ENCODE measurements at regions not wholly inside any gene's neighbourhood (a gene's known extent, or its start where the extent isn't known, plus 50 kb on each side); places are given as distances from the start of the nearest gene placed in this dataset.
"Not testable (repeated sequence)": the region's sequence is repeated elsewhere in the genome, so short reads cannot be mapped to it uniquely, and the experiment has no call there.

- DNase-seq: no peak
Measured at GRCh38 chr16:16945207-16945606, 525.6 kb downstream of the XYLT1 start.

DNA sequence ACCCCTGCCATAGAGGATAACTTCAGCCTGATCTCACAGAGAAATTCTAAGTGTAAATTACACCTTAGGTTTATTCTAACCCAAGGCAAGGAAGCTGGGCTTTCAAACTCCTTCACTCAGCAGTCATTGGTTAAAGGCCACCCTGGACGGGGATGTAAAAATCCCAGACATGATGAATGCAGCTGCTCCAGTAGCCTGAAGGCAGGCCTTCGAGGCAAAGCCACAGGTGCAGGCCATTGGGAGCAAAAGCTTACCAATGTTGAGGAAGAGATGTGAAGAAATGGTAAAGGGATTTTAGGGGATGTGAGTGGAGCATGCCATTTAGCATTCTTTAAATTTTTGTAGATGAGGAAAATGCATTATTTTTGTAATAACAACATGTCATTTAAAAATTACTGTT lies 514.4 kb downstream of the XYLT1 start:
- DNase-seq: no peak

DNA sequence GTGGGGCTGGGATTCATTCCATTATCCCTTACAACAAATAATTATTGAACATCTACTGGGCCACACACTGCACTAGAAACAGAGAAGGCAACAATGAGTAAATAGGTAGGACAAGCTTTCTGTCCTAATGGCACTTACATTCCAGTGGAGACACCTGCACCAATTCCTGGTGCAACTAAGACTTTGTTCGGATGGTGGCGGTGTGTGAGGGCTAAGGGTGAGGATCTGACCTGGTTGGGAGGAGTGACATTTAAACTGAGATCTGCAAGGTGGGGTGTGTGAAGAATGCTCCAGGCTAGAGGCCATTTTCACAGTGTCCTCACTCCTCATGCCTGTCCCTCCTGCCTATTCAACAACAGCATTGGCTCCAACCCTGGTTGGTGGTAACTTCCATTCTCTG lies 510.0 kb downstream of the XYLT1 start:
- DNase-seq: no peak

DNA sequence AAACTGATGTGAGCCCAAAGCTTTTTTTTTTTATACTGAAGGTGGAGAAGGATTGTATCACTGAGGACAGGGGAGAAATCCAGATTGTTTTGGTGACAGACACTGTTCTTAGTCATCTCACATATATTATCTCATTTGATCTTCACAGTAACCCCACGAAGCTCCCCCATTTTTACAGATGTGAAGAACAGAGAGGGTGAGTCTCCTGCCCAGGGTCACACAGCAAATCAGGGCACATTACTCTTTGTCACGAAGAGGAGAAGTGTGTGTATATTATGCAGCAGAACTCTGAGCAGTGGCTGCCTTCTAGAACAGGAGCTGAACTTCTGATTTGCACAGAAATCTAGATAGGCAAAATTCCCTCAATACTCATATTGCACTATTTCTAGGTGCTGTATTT lies 504.3 kb downstream of the XYLT1 start:
- no peak for DNase-seq

DNA sequence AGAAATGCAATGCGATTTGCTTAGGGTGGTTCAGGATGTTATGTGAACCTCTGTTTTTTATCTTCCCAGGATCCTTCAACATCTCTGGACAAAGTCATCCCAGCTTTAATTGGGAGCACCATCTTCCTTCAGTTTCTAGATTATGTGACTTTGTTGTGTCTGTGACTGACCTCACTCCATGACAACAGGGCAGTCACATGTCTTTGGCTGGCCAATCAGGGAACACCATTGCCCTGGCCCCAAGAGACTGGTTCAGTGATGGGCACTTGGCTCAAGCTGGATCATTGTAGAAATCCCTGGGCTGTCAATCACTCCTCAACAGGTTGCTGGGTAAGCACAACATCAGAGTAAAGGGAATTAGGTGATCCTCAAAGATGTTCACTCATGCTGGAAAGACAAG lies 499.7 kb downstream of the XYLT1 start:
- DNase-seq: no peak

- DNase-seq: no peak
Measured at GRCh38 chr16:16972831-16973230, 497.9 kb downstream of the XYLT1 start.

DNA sequence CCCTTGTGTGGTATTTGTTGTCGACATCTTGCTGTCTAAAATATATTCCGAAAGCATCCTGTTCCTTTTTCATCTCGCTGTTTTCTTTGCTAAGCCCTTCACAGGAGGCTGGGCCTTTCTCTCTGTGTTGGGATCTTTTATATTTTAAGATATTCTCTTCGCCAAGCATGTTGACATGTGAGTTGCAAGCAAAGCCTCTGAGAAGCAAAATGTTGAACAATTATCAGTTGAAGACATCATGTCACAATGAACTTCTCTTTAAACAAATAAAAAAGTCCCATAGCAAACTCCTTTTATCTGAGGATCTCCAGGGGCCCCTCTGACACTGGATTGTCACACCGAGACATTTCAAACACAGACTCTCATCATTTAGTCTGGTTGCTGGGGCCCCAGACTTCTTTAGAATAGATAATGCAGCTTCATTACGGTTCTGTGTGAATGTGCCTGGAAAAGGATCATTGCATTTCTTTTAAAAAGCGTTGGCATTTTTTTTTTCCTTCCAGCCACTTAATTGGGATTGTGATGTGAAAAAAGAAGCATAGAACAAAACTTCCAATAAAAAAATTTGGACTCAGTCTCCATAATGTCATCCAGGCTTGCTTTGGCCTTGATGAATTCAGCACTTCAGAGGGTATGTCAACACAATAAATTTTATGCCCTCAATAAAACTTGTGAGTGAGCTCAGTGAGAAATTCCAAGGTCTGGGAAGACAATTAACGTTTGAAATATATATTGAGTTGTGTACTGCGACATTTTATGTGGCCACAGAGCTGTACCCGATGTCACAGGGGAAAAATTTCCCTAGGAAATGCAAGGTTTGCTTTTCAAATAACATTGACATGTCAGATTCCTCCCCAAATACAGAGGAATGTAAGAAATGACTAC lies 496.8 kb downstream of the XYLT1 start:
- no peak for DNase-seq

- DNase-seq: no peak
Measured at GRCh38 chr16:16982614-16983013, 488.1 kb downstream of the XYLT1 start.

GRCh38 chr16:16983582-16983981 lies 487.2 kb downstream of the XYLT1 start:
- peak; percentile 51 for DNase-seq

GRCh38 chr16:16984091-16984490 lies 486.7 kb downstream of the XYLT1 start:
- not testable (repeated sequence) for DNase-seq

GRCh38 chr16:16985707-16986106 lies 485.1 kb downstream of the XYLT1 start:
- no peak for DNase-seq

DNA sequence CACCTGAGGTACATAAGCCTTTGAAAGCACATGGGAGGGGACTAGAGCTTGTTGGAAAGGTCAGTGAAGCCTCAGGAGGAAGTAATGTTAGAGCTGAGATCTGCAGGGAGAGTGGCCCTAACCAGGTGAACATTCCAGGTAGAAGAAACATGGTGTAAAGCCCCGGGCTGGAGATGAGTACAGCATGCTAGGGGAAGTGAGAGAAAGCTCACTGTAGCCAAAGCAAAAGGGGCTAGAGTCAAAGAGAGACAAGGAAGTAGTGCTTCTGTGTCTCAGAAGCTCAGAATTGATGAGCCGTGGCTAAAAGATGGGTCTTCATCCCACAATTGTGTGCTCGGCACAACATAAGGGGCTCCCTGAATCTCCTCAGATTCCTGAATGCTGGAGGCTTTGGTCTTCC lies 481.8 kb downstream of the XYLT1 start:
- no peak for DNase-seq

GRCh38 chr16:16989368-16989767 lies 481.4 kb downstream of the XYLT1 start:
- DNase-seq: peak; percentile 26

- DNase-seq: no peak
Measured at GRCh38 chr16:16991711-16992110, 479.0 kb downstream of the XYLT1 start.

DNA sequence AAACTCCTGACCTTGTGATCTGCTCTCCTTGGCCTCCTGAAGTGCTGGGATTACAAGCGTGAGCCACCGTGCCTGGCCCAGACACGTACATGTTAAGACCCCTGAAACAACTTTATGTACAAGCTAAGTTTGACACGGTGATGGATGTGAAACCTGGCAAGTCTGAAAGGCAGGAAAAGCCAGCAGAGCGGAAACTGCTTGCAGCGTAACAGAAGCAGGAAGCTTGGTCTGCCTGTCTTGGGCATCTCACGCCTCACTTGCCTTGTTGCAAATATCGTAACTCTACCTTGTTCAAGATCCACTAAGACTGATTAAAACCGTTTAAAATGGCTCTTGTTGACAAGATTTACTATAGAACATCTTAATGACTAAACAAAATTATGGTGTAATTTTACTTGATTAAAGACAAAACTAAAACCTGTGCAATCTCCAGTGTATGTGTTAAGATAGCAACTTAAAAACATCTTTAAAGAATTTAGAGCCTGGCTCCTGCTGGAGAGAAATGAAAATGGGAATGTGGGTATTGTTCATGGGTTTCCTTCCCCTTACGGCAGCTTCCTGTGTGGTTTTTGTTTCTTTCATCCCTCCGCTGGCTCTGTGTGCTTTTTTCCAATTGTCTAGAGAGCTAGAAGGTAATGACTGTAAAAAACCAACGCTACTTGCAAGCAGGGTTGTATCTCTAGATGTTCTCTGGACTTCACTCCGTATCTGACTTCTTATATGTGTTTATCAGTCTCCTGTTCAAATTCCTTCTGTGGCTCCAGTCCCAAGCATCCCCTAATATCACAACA lies 477.6 kb downstream of the XYLT1 start:
- DNase-seq: no peak

DNA sequence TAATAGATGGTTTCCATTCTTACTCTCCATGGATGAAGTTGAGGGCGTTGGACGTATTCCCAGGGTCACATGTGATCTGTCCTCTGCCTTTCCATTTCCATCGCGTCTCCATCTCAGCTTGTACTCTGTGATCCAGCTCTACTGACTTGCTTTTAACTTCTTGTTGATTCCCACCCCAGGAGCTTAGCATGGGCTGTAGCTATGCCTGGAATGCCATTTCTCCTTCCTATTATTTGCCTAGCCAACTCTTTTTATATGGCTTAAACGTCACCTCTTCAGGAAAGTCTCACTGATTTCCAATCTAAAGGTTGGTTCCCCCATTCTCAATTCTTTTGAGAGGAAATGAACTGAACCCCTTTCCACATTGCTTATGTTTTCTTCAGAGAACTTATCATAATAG lies 475.9 kb downstream of the XYLT1 start:
- DNase-seq: no peak

DNA sequence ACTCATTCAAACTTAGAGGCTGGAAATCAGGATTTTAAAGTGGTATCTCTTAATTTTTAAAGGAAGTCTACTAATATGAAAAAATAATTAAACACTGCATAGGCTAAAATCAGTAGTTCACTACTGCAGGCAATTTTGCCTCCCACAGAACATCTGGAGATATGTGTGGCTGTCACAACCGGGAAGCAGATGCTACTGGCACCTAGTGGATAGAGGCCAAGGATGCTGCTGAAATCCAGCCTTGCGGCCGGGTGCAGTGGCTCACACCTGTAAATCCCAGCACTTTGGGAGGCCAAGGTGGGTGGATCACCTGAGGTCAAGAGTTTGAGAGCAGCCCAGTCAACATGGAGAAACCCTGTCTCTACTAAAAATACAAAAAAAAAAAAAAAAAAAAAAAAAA lies 473.9 kb downstream of the XYLT1 start:
- DNase-seq: no peak

DNA sequence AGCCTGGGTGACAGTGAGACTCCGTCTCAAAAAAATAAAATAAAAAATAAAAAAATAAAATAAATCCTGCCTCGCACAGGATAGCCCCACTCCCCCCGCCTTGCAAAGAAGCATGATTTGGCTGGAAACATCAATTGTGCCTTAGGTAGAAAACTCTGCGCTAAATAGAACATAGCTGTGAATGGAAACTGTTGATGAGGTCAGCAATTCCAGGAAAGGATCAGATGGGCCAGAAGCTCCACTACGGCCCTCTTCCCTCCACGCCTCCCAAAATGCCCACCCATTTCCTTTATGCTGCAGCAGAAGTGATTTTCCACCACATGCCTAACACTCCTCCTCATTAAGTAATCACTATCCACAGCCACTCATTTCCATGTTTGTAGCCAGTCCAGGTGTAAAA lies 473.4 kb downstream of the XYLT1 start:
- no peak for DNase-seq

- DNase-seq: no peak
Measured at GRCh38 chr16:17001471-17001870, 469.3 kb downstream of the XYLT1 start.

- DNase-seq: no peak
Measured at GRCh38 chr16:17002565-17002964, 468.2 kb downstream of the XYLT1 start.

DNA sequence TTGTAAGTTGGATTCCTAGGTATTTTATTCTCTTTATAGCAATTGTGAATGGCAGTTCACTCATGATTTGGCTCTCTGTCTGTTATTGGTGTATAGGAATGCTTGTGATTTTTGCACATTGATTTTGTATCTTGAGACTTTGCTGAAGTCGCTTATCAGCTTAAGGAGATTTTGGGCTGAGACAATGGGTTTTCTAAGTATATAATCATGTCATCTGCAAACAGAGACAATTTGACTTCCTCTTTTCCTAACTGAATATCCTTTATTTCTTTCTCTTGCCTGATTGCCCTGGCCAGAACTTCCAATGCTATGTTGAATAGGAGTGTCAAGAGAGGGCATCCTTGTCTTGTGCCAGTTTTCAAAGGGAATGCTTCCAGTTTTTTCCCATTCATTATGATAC lies 464.8 kb downstream of the XYLT1 start:
- DNase-seq: not testable (repeated sequence)

DNA sequence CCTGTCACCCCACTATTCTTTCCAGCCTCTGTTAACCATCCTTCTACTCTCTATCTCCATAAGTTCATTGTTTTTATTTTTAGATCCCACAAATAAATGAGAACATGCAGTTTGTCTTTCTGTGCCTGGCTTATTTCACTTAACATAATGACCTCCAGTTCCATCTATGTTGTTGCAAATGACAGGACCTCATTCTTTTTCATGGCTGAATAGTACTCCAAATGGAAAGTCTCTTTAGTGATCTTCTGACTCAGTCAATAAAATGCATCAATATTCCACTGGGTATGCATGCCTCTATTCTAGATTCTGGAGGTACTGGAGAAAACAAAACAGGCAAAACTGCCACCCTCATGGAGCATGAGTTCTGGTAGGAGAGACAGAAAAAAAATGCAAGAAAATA lies 459.0 kb downstream of the XYLT1 start:
- DNase-seq: no peak

- DNase-seq: peak; percentile 20
Measured at GRCh38 chr16:17013038-17013437, 457.7 kb downstream of the XYLT1 start.

DNA sequence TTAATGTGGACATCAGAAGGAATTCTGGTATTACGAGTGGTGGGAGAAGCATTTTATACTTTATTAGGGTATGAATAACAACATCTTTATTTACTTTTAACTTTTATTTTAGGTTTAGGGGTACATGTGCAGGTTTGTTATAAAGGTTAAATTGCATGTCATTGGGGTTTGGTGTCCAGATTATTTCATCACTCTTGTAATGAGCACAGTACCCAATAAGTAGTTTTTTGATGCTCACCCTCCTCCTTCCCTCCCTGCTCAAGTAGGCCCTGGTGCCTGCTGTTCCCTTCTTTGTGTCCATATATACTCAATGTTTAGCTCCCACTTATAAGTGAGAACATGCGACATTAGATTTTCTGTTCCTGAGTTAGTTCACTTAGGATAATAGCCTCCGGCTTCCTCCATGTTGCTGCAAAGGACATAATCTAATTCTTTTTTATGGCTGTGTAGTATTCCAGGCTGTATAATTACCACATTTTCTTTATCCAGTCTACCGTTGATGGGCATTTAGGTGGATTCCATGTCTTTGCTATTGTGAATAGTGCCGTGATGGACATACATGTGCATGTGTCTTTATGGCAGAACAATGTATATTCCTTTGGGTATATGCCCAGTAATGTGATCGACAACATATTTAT lies 456.2 kb downstream of the XYLT1 start:
- DNase-seq: no peak
